Natural killer cell (primary cell): ENCODE measurements at regions not wholly inside any gene's neighbourhood (a gene's known extent, or its start where the extent isn't known, plus 50 kb on each side); places are given as distances from the start of the nearest gene placed in this dataset.

Source experiments
- ATAC-seq, 3 donors: fragments of 150-1000 bp in 2 of 3; fragments of 200-7000 bp in 1 of 3; cut with Tn5 transposase; 1 replicate in 1 of 3; 2 replicates in 2 of 3; pipeline ENCODE4 v1.10.0; 2021; ENCODE audit warnings: mild to moderate bottlenecking in 2 of 3, moderate library complexity in 2 of 3
- DNase-seq, 2 donors: peaks; one replicate each; pipeline versions ENCODE4 v3.0.0 to v3.0.0-alpha.2; 2013 to 2021; ENCODE audit warnings: mixed read lengths in 1 of 2
- H3K27ac ChIP-seq: one replicate; pipeline ENCODE4 v1.5.1; 2013; ENCODE audit warnings: mild to moderate bottlenecking, low read length
- H3K27me3 ChIP-seq: one replicate; pipeline ENCODE4 v1.6.1; 2013; ENCODE audit warnings: low read length; ENCODE audit not compliant: control insufficient read depth, insufficient read depth
- H3K36me3 ChIP-seq: one replicate; pipeline ENCODE4 v1.6.1; 2013; ENCODE audit warnings: low read length; ENCODE audit not compliant: control insufficient read depth, insufficient read depth
- H3K4me1 ChIP-seq: one replicate; pipeline ENCODE4 v1.6.1; 2013; ENCODE audit warnings: low read length; ENCODE audit not compliant: control insufficient read depth, insufficient read depth
- H3K4me3 ChIP-seq: one replicate; pipeline ENCODE4 v1.5.1; 2013; ENCODE audit warnings: low read length
- H3K9me3 ChIP-seq: one replicate; pipeline ENCODE4 v1.6.1; 2013; ENCODE audit warnings: low read length; ENCODE audit not compliant: control insufficient read depth, insufficient read depth
- H3K27ac Mint-ChIP-seq, 2 donors: one replicate each; pipeline ENCODE4 v1.8.0; 2022; ENCODE audit warnings: mild to moderate bottlenecking in 2 of 2, mixed read lengths in 2 of 2, moderate library complexity in 1 of 2
- H3K27me3 Mint-ChIP-seq, 2 donors: one replicate each; pipeline ENCODE4 v1.8.0; 2022; ENCODE audit warnings: low read depth in 2 of 2, mixed read lengths in 2 of 2
- H3K36me3 Mint-ChIP-seq: one replicate; pipeline ENCODE4 v1.8.0; 2022; ENCODE audit warnings: mixed read lengths
- H3K4me1 Mint-ChIP-seq, 2 donors: one replicate each; pipeline ENCODE4 v1.8.0; 2022; ENCODE audit warnings: mixed read lengths in 2 of 2
- H3K4me3 Mint-ChIP-seq: one replicate; pipeline ENCODE4 v1.8.0; 2022; ENCODE audit warnings: mild to moderate bottlenecking, moderate library complexity, mixed read lengths
- H3K9me3 Mint-ChIP-seq, 2 donors: one replicate each; pipeline ENCODE4 v1.8.0; 2022; ENCODE audit warnings: mixed read lengths in 2 of 2
- CTCF ChIP-seq: fragments of 200-600 bp; IDR thresholded peaks from one replicate; pipeline ENCODE4 v1.8.0; 2022; ENCODE audit warnings: antibody characterized with exemption
- WGBS: methylation state at CpG from one replicate; pipeline ENCODE4 v1.1.7; 2013; ENCODE audit warnings: missing lambda C conversion rate; ENCODE audit not compliant: insufficient coverage; 5-methylcytosine and 5-hydroxymethylcytosine counted together
- intact Hi-C: fragments of 100-400 bp; cut with micrococcal nuclease; formaldehyde crosslinking; loops from one replicate; pipeline ENCODE4 v1.14.2; 2022

- H3K4me1 Mint-ChIP-seq, result no peaks in the 10 kb centered on the region
- Histone ChIP-seq H3K27me3 (no peaks in the 10 kb centered on the region), H3K36me3 (no peaks in the 10 kb centered on the region), H3K4me1 (no peaks in the 10 kb centered on the region), H3K9me3 (no peaks in the 10 kb centered on the region), H3K27ac (no peak overlapping the region), H3K4me3 (no peak overlapping the region)
- H3K4me3 Mint-ChIP-seq, result no peak overlapping the region
- H3K27ac Mint-ChIP-seq, result no peak overlapping the region
- ATAC-seq (no peak), DNase-seq (no peak)
- H3K36me3 Mint-ChIP-seq, result no peaks in the 10 kb centered on the region
- H3K27me3 Mint-ChIP-seq, result peaks cover 7% of the 10 kb centered on the region in 2 donors
- no peak for TF ChIP-seq CTCF
- intact Hi-C loops, result no loop called here
- WGBS, result 98% methylated on average over 5 of the region's 6 CpGs
- H3K9me3 Mint-ChIP-seq, result no peaks in the 10 kb centered on the region
Observed at GRCh38 chr15:93968773-93969172, 262.6 kb upstream of the MCTP2 start.

DNA sequence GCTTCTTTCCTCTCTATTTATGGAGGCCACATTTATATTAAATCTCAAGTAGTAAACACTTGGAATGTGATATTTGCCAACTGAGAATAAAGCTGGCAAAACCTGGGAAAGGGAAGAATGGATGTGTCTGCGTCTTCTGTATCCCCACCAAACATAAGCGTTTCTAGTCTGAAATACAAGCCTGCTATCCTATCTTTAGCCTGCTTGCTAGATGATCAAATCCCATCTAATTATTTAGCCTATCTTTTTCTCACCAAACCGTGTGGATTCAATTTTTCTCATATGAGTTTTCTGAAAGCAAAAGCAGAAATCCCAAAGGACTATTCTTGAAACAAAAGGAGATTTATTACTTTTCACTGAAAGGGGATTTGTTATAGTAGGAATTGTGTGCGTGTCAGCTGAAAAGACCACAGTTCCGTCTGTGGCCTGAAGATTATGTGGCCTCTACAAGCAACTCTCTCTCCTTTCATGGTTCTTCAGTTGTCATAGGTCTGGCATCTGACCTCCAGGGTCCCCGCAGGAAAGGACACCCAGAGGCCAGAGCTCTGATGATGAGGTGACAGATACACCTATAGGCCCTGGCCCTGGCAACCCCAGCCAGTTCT lies 266.0 kb upstream of the MCTP2 start:
- H3K27me3 Mint-ChIP-seq, result peaks cover 23 to 24% of the 10 kb centered on the region in 2 donors
- H3K36me3 ChIP-seq, result no peaks in the 10 kb centered on the region
- no peaks in the 10 kb centered on the region for H3K9me3 ChIP-seq
- H3K4me1 Mint-ChIP-seq, result no peaks in the 10 kb centered on the region
- H3K27me3 ChIP-seq, result peaks cover 2% of the 10 kb centered on the region
- H3K27ac ChIP-seq, result no peak overlapping the region
- H3K4me3 Mint-ChIP-seq, result no peak overlapping the region
- H3K9me3 Mint-ChIP-seq, result no peaks in the 10 kb centered on the region
- H3K36me3 Mint-ChIP-seq, result peaks cover 9% of the 10 kb centered on the region
- no peak for ATAC-seq
- H3K4me1 ChIP-seq, result no peaks in the 10 kb centered on the region
- intact Hi-C loops, result no loop called here
- H3K27ac Mint-ChIP-seq, result no peak overlapping the region
- DNase-seq, result no peak
- TF ChIP-seq CTCF, result no peak
- no peak overlapping the region for H3K4me3 ChIP-seq
- WGBS, result 88% methylated on average over 5 of the region's 6 CpGs

DNA sequence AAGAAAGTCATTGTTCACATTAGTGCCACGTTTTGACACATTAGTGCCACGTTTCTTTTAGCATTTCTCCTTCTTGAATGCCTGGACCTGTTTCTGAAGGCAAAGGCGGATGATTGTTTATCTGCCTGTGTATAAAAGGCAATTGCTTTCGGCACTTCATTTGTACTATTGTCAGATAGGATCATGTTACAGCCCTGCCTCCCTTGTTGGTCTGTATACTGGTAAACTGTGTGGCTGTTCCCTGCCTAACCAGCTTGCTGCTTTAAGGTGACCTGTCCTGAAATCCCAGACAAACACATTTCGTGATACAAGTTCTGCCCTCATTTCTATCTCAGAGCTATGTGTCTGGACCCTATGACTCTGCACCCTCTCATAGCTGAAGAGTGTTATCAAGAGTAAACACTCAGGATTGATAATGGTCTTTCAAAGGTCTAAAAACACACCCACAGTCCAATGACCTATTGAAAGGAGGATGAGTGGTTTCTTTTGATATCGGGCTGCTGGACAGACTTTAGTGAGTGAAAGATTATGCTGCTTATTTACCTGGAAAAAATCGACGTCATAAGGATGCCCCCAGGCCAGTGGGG lies 276.3 kb upstream of the MCTP2 start:
- H3K27me3 ChIP-seq, result no peaks in the 10 kb centered on the region
- DNase-seq (no peak), ATAC-seq (no peak)
- 79% methylated on average over 8 of the region's 8 CpGs for WGBS
- Mint-ChIP-seq H3K36me3 (peaks cover 4% of the 10 kb centered on the region), H3K9me3 (peaks cover 2 to 3% of the 10 kb centered on the region in 2 donors), H3K27ac (no peak overlapping the region), H3K27me3 (peaks cover 7 to 74% of the 10 kb centered on the region in 2 donors), H3K4me3 (no peak overlapping the region), H3K4me1 (no peaks in the 10 kb centered on the region)
- TF ChIP-seq CTCF, result no peak
- H3K27ac ChIP-seq, result no peak overlapping the region
- no peak overlapping the region for H3K4me3 ChIP-seq
- H3K9me3 ChIP-seq, result no peaks in the 10 kb centered on the region
- no peaks in the 10 kb centered on the region for H3K36me3 ChIP-seq
- intact Hi-C loops, result no loop called here
- H3K4me1 ChIP-seq, result no peaks in the 10 kb centered on the region

DNA sequence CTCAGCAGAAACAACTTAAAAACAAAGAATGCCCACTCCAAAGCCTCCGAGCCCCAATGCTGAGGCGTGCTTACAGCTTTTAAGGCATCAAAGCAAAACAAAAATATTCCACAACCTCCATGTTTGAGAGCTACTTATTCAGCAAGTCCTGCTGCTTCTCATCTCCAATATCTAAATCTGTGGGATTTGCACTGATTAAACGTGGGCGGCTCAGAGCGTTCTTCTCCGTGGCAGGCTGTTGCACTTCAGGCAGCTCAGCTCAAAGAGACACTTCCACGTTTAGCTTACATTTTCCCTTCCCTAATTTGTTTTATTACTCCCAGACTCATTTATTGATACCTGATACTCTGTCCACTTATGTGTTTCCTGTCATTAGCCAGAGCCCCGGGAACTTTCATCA lies 282.6 kb upstream of the MCTP2 start:
- no peak overlapping the region for H3K4me3 ChIP-seq
- H3K27ac Mint-ChIP-seq, result no peak overlapping the region
- no peak for TF ChIP-seq CTCF
- peaks cover 2% of the 10 kb centered on the region for H3K27me3 ChIP-seq
- H3K9me3 ChIP-seq, result no peaks in the 10 kb centered on the region
- no peaks in the 10 kb centered on the region for H3K4me1 Mint-ChIP-seq
- H3K9me3 Mint-ChIP-seq, result no peaks in the 10 kb centered on the region
- ATAC-seq, result no peak
- WGBS, result 71% methylated on average over 8 of the region's 8 CpGs
- intact Hi-C loops, result no loop called here
- peaks cover 9 to 52% of the 10 kb centered on the region in 2 donors for H3K27me3 Mint-ChIP-seq
- H3K4me3 Mint-ChIP-seq, result no peak overlapping the region
- H3K27ac ChIP-seq, result no peak overlapping the region
- H3K4me1 ChIP-seq, result no peaks in the 10 kb centered on the region
- no peak for DNase-seq
- no peaks in the 10 kb centered on the region for H3K36me3 Mint-ChIP-seq
- no peaks in the 10 kb centered on the region for H3K36me3 ChIP-seq
